ENCODE measurements at regions not wholly inside any gene's neighbourhood (a gene's known extent, or its start where the extent isn't known, plus 50 kb on each side); places are given as distances from the start of the nearest gene placed in this dataset.

DNA sequence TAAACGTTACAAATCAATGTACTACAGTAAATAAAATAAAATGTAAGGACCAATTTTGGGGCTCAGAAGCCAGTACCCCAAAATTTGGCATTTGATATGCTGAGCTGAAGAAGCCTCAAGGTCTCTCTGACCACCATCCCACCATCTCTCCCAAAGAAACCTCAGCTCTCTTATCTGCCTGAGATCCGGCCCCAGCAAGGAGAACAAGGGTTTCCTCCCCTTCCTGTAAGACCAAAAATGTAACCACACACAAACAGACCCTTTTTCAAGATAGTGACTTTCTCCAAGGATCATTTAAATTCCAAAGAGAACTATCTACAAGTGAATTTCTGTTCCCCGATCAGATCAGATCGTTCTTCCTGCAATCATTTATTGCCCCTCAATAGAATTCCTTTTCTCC lies 68.1 kb upstream of the SLC45A1 start:
- intact Hi-C loops (cut with DNase I, micrococcal nuclease), result no loop called here
- Histone ChIP-seq H3K4me1 (ENCODE audit: low read depth) (peaks cover 7% of the 10 kb centered on the region), H3K36me3 (ENCODE audit: low read depth) (no peaks in the 10 kb centered on the region), H3K9me3 (no peaks in the 10 kb centered on the region), H3K4me3 (no peak overlapping the region)
- DNase-seq (no peak), ATAC-seq (no peak)
- TF ChIP-seq, protein P1, sequence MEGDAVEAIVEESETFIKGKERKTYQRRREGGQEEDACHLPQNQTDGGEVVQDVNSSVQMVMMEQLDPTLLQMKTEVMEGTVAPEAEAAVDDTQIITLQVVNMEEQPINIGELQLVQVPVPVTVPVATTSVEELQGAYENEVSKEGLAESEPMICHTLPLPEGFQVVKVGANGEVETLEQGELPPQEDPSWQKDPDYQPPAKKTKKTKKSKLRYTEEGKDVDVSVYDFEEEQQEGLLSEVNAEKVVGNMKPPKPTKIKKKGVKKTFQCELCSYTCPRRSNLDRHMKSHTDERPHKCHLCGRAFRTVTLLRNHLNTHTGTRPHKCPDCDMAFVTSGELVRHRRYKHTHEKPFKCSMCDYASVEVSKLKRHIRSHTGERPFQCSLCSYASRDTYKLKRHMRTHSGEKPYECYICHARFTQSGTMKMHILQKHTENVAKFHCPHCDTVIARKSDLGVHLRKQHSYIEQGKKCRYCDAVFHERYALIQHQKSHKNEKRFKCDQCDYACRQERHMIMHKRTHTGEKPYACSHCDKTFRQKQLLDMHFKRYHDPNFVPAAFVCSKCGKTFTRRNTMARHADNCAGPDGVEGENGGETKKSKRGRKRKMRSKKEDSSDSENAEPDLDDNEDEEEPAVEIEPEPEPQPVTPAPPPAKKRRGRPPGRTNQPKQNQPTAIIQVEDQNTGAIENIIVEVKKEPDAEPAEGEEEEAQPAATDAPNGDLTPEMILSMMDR (IDR thresholded peaks at IDR 0.05), result no peak

GRCh38 chr1:8247811-8248436 lies 70.0 kb upstream of the SLC45A1 start:
- DNase-seq, result peak in 1 of 3 donors; percentile 54
- intact Hi-C loops (cut with DNase I, micrococcal nuclease), result no loop called here
- Histone ChIP-seq H3K4me1 (ENCODE audit: low read depth) (peaks cover 7% of the 10 kb centered on the region), H3K36me3 (ENCODE audit: low read depth) (no peaks in the 10 kb centered on the region), H3K4me3 (no peak overlapping the region), H3K9me3 (no peaks in the 10 kb centered on the region)
- TF ChIP-seq, protein P1 (IDR thresholded peaks at IDR 0.05), result no peak
- peak; percentile 94 for ATAC-seq

GRCh38 chr1:8244304-8244703 lies 73.6 kb upstream of the SLC45A1 start:
- Histone ChIP-seq H3K36me3 (ENCODE audit: low read depth) (no peaks in the 10 kb centered on the region), H3K9me3 (no peaks in the 10 kb centered on the region), H3K4me1 (ENCODE audit: low read depth) (peaks cover 14% of the 10 kb centered on the region), H3K4me3 (no peak overlapping the region)
- ATAC-seq (no peak), DNase-seq (no peak)
- TF ChIP-seq, protein P1 (IDR thresholded peaks at IDR 0.05), result no peak
- intact Hi-C loops (cut with DNase I, micrococcal nuclease), result no loop called here

GRCh38 chr1:8242498-8242897 lies 75.4 kb upstream of the SLC45A1 start:
- TF ChIP-seq, protein P1 (IDR thresholded peaks at IDR 0.05), result no peak
- no peak for ATAC-seq
- Histone ChIP-seq H3K36me3 (ENCODE audit: low read depth) (no peaks in the 10 kb centered on the region), H3K4me3 (no peak overlapping the region), H3K4me1 (ENCODE audit: low read depth) (peaks cover 21% of the 10 kb centered on the region), H3K9me3 (no peaks in the 10 kb centered on the region)
- DNase-seq, result peak in 1 of 3 donors; percentile 7
- intact Hi-C loops (cut with DNase I, micrococcal nuclease), result no loop called here

- peak; percentile 85 for ATAC-seq
- Histone ChIP-seq H3K9me3 (no peaks in the 10 kb centered on the region), H3K4me3 (no peak overlapping the region), H3K4me1 (ENCODE audit: low read depth) (peaks cover 18% of the 10 kb centered on the region), H3K36me3 (ENCODE audit: low read depth) (no peaks in the 10 kb centered on the region)
- TF ChIP-seq, protein P1 (IDR thresholded peaks at IDR 0.05), result no peak
- DNase-seq, result peak; percentile 70 to 75 (median 75)
- intact Hi-C loops (cut with DNase I, micrococcal nuclease), result no loop called here
Observed at GRCh38 chr1:8241417-8242014, 76.4 kb upstream of the SLC45A1 start.
